ENCODE measurements at regions not wholly inside any gene's neighbourhood (a gene's known extent, or its start where the extent isn't known, plus 50 kb on each side); places are given as distances from the start of the nearest gene placed in this dataset.
"Not testable (repeated sequence)": the region's sequence is repeated elsewhere in the genome, so short reads cannot be mapped to it uniquely, and the experiment has no call there.

DNA sequence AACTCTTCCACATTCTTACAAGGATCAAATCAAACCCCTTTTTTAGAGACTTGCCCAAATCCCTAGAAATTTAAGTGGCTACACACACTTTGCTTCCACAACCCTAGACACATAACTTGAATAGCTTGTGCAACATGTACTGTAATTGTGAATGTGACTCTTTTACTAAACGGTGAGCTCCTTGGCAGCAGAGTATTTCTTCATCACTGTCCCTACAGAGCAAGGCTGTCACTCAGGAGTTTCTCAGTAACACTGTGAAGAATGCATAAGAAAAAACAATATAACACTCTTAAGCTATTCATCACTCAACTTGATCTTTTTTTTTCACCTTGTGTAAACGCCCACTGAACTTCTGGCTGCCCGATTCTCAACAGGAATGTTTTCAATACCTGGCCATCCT, 53.8 kb upstream of the ADAMTS18 start:
- Mint-ChIP-seq H3K27ac (no peak overlapping the region), H3K9me3 (no peaks in the 10 kb centered on the region), H3K27me3 (no peaks in the 10 kb centered on the region), H3K36me3 (ENCODE audit: low read depth) (no peaks in the 10 kb centered on the region), H3K4me3 (no peak overlapping the region), H3K4me1 (ENCODE audit: low read depth) (no peaks in the 10 kb centered on the region)
- intact Hi-C loops (cut with micrococcal nuclease) = no loop called here

DNA sequence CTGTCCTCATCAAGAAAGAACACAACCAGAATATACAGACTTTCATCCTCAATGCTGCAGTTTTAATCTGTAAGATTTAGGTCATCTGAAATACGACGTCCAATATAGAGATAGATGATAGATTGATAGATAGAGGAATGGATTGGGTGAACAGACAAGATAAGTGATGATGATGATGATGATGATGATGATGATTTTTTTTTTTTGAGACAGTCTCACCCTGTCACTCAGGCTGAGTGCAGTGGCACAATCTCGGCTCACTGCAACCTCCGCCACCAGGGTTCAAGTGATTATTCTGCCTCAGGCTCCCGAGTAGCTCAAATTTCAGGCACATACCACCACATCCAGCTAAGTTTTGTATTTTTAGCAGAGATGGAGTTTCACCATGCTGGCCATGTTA, 56.3 kb upstream of the ADAMTS18 start:
- no peaks in the 10 kb centered on the region for H3K36me3 Mint-ChIP-seq (ENCODE audit: low read depth)
- no peak overlapping the region for H3K4me3 Mint-ChIP-seq
- H3K27ac Mint-ChIP-seq = no peak overlapping the region
- no peaks in the 10 kb centered on the region for H3K27me3 Mint-ChIP-seq
- no peaks in the 10 kb centered on the region for H3K4me1 Mint-ChIP-seq (ENCODE audit: low read depth)
- intact Hi-C loops (cut with micrococcal nuclease) = no loop called here
- H3K9me3 Mint-ChIP-seq = no peaks in the 10 kb centered on the region

DNA sequence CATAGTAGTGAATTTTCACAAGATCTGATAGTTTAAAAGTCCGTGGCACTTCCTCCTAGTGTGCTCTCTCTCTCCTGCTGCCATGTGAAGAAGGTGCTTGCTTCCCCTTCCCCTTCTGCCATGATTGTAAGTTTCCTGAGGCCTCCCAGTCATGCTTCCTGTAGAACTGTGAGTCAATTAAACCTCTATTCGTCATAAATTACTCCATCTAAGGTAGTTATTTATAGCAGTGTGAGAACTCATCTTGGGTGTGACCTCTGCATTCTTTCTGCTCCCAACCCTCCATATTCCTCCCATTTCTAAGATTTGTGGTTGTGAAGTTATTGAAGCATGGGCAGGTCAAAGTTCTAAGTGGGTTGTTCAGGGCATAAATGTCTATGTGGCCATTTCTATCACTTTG, 62.1 kb upstream of the ADAMTS18 start:
- Mint-ChIP-seq H3K4me3 (no peak overlapping the region), H3K27me3 (no peaks in the 10 kb centered on the region), H3K4me1 (ENCODE audit: low read depth) (no peaks in the 10 kb centered on the region), H3K27ac (no peak overlapping the region), H3K36me3 (ENCODE audit: low read depth) (no peaks in the 10 kb centered on the region), H3K9me3 (peaks cover 8% of the 10 kb centered on the region)
- intact Hi-C loops (cut with micrococcal nuclease) = no loop called here

DNA sequence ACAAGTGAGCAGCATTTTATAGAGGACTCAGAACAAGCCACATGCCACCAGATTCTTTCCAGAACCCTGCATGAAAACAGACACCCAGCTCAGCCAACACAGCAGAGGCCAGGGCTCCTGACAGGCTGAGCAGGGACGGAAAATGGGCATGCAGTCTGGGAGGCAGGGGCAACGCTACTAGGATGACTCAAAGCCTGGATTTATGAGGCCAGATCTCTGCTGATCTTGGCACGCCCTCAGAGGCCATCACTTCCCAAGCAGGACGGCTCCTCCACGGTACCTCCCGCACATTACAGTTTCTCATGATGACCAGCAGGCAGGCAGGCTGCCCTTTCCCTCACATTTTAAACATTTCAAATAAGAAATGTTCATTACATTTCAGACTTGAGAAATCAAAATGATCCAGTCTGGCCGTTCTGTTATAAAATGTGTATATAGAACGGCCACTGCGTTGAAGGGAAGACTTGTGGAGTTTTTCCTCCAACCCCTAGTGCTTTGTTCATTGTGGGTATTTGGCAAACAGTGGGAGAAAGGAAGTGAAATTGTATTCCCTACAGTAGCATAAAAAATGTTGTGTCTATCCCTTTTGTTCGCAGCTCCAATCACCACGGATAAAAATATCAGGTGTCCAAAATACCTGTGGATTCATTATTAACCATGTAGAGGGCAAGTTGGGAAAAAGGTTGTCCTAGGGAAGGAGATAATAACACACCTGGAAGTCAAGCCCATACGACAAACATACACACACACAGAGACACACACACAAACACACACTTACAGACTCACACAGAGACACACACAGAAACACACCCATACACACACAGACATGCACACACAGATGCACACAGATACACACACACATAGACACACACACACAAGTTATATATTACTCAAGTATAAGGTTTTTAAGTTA, 64.8 kb upstream of the ADAMTS18 start:
- intact Hi-C loops (cut with micrococcal nuclease) = no loop called here
- H3K27ac Mint-ChIP-seq = no peak overlapping the region
- H3K36me3 Mint-ChIP-seq (ENCODE audit: low read depth) = no peaks in the 10 kb centered on the region
- peaks cover 8% of the 10 kb centered on the region for H3K9me3 Mint-ChIP-seq
- H3K4me1 Mint-ChIP-seq (ENCODE audit: low read depth) = no peaks in the 10 kb centered on the region
- no peaks in the 10 kb centered on the region for H3K27me3 Mint-ChIP-seq
- no peak overlapping the region for H3K4me3 Mint-ChIP-seq

DNA sequence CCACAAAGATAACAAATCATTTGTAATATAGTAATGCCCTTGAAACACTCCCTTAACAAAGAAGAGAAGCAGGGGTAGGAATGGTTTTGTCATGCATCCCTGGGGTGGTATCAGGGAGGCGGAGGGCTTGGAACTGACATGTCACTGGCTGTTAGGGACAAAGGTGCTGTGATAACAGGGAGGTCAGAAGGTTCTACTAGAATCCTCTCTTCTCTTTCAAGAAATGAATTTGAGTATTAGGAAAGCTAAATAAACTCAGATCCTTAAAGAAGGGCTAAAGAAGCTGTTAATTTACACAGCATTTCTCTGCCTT, 65.4 kb upstream of the ADAMTS18 start:
- Mint-ChIP-seq H3K4me1 (ENCODE audit: low read depth) (no peaks in the 10 kb centered on the region), H3K27me3 (no peaks in the 10 kb centered on the region), H3K27ac (no peak overlapping the region), H3K4me3 (no peak overlapping the region), H3K36me3 (ENCODE audit: low read depth) (no peaks in the 10 kb centered on the region), H3K9me3 (peaks cover 8% of the 10 kb centered on the region)
- intact Hi-C loops (cut with micrococcal nuclease) = no loop called here

DNA sequence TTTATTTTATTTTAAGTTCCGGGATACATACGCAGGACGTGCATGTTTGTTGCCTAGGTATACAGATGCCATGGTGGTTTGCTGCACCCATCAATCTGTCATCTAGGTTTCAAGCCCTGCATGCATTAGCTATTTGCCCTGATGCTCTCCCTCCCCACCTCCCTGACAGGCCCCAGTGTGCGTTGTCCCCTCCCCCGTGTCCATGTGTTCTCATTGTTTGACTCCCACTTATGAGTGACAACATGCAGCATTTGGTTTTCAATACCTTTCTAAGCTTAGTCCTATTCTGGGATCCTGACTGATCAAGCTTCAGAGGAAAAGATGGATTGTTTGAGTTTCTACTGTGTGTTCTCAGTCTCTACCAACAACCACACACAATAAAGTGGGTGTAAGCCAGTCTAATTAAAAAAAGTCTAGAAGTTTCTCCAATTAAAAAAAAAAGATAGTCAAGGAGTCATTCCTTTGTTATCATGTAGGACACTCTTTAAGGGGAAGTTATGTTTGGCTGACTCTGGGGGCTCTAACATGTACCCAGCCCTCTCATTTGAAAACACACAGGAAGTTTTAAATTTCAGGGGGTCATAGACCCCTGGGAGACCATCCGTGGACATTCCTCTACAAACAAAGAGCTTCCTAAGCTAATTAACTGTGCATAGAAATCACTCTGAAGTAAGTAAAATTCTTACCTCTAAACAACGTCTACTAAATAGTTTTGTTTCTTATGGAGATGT, 66.3 kb upstream of the ADAMTS18 start:
- no peaks in the 10 kb centered on the region for H3K27me3 Mint-ChIP-seq
- no peak overlapping the region for H3K4me3 Mint-ChIP-seq
- no peaks in the 10 kb centered on the region for H3K36me3 Mint-ChIP-seq (ENCODE audit: low read depth)
- H3K27ac Mint-ChIP-seq = no peak overlapping the region
- H3K9me3 Mint-ChIP-seq = peaks cover 8% of the 10 kb centered on the region
- intact Hi-C loops (cut with micrococcal nuclease) = no loop called here
- no peaks in the 10 kb centered on the region for H3K4me1 Mint-ChIP-seq (ENCODE audit: low read depth)

DNA sequence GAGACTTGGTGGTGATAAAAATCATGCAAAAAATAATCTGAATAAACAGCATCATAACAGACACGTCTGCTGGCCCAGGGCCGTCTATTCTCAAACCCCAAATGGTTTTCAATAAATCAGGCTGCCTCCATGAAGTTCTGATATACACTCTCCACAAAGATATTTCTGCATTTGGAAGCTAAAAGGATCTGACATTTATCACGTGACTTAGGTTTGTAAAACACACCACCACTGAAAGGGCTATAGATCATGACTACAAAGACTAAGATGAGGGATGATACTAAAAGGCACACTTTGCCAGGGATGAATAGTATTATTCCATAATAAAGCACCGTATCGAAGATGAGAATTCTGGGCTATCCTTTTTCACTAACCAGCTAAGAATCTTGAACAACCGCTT, 67.6 kb upstream of the ADAMTS18 start:
- Mint-ChIP-seq H3K9me3 (no peaks in the 10 kb centered on the region), H3K4me3 (no peak overlapping the region), H3K36me3 (ENCODE audit: low read depth) (no peaks in the 10 kb centered on the region), H3K4me1 (ENCODE audit: low read depth) (no peaks in the 10 kb centered on the region), H3K27me3 (no peaks in the 10 kb centered on the region), H3K27ac (no peak overlapping the region)
- intact Hi-C loops (cut with micrococcal nuclease) = no loop called here

DNA sequence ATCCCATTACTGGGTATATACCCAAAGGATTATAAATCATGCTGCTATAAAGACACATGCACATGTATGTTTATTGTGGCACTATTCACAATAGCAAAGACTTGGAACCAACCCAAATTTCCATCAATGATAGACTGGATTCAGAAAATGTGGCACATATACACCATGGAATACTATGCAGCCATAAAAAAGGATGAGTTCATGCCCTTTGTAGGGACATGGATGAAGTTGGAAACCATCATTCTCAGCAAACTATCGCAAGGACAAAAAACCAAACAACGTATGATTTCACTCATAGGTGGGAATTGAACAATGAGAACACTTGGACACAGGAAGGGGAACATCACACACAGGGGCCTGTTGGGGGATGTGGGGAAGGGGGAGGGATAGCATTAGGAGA, 71.7 kb upstream of the ADAMTS18 start:
- not testable (repeated sequence) for H3K9me3 Mint-ChIP-seq

DNA sequence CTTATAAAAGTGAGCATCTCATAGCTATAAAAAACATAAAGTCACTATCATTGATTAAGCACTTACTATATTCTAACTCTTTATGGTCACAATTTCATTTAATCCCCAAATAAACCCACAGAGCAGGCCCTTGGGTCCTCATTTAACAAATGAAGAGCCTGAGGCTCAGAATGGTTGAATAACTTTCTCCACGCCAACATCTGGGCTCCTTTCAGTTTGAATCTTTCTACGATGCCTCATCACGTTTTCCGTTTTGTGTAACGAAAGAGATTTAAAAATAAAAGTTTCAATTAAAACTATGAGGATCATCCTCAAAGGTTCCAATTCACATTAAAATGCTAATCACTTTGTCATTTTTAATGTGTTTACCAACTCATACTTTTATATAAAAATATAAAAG, 74.2 kb upstream of the ADAMTS18 start:
- H3K27me3 Mint-ChIP-seq = no peaks in the 10 kb centered on the region
- intact Hi-C loops (cut with micrococcal nuclease) = no loop called here
- no peak overlapping the region for H3K4me3 Mint-ChIP-seq
- no peaks in the 10 kb centered on the region for H3K9me3 Mint-ChIP-seq
- H3K27ac Mint-ChIP-seq = no peak overlapping the region
- H3K36me3 Mint-ChIP-seq (ENCODE audit: low read depth) = no peaks in the 10 kb centered on the region
- H3K4me1 Mint-ChIP-seq (ENCODE audit: low read depth) = no peaks in the 10 kb centered on the region

More for the DNA sequence above, 71.7 kb upstream of the ADAMTS18 start:
- H3K4me3 Mint-ChIP-seq; H3K27ac Mint-ChIP-seq; H3K27me3 Mint-ChIP-seq; intact Hi-C loops (cut with micrococcal nuclease); H3K4me1 Mint-ChIP-seq (ENCODE audit: low read depth); H3K36me3 Mint-ChIP-seq (ENCODE audit: low read depth): not testable (repeated sequence)

DNA sequence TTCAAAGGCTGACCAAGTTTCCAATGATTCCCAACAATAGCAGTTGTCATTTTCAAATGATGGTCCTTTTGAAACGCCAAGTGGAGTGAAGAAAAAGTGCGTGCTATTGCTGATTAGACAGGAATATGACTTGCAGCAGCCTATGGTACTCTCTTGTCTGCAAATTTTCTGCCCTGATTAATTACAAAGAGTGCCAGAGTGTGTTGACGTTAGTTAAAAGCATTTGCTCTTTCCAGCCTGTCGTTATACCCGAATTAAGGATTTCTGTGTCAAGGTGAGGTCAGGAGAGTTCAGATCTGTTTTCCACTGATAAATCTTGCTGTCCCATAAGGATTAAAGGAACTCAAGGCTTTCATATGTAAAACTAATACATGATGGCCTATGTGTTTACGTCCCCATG, 75.0 kb upstream of the ADAMTS18 start:
- H3K4me3 Mint-ChIP-seq = no peak overlapping the region
- H3K27ac Mint-ChIP-seq = no peak overlapping the region
- intact Hi-C loops (cut with micrococcal nuclease) = no loop called here
- H3K9me3 Mint-ChIP-seq = no peaks in the 10 kb centered on the region
- H3K36me3 Mint-ChIP-seq (ENCODE audit: low read depth) = no peaks in the 10 kb centered on the region
- H3K27me3 Mint-ChIP-seq = no peaks in the 10 kb centered on the region
- no peaks in the 10 kb centered on the region for H3K4me1 Mint-ChIP-seq (ENCODE audit: low read depth)

DNA sequence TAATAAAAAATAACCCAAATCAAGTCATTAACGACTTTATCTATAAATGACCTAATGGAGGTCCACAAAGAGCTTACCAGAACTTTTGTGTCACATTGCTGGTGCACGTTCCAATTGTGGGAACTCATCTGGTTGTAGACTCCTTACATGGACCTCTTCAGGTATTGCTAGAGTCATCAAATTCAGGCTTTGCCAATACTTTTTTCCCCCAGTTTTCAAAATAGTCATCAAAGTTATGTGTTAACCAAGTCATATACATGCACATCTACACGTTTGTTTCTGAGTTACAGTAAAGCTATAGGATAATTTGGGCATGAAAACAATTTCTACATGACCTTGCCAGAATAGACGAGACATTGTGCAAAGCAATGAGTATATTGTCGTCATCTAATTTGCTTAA, 76.2 kb upstream of the ADAMTS18 start:
- H3K36me3 Mint-ChIP-seq (ENCODE audit: low read depth) = no peaks in the 10 kb centered on the region
- H3K4me3 Mint-ChIP-seq = no peak overlapping the region
- H3K27me3 Mint-ChIP-seq = no peaks in the 10 kb centered on the region
- intact Hi-C loops (cut with micrococcal nuclease) = no loop called here
- H3K9me3 Mint-ChIP-seq = no peaks in the 10 kb centered on the region
- H3K4me1 Mint-ChIP-seq (ENCODE audit: low read depth) = no peaks in the 10 kb centered on the region
- H3K27ac Mint-ChIP-seq = no peak overlapping the region

DNA sequence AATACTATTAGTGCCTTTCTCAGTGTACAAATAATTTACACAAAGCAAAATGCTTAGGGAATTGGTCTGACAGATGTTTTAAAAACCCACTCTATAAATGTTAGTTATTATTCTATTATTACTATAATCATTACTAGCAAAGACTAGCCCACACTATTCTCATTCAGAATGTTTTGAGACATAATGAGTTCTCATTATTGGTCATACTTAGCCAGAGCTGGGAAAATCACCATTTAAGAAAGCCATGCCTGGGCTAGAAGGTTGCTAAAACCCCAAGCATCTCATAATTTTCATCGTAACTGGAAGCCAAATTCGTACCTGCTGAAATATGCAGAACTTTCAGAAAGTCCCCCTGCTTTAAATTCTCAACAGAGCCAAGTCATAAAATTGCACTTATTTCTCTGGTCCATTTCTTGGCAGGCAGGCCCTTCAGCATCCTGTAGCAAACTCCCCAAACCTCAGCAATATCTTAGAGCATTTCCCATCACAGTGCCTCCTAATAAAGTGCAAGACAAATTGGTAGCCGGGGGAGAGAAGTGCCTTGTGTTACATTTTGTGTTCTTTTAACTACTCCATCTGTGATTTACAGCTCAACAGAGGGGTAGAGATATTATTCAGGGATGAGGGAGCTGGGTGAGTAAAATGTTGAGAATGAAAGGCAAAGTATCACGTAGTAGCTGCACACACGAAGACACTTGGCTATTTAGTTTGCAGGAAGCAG, 79.8 kb upstream of the ADAMTS18 start:
- intact Hi-C loops (cut with micrococcal nuclease) = no loop called here
- H3K4me3 Mint-ChIP-seq = no peak overlapping the region
- H3K4me1 Mint-ChIP-seq (ENCODE audit: low read depth) = no peaks in the 10 kb centered on the region
- no peak overlapping the region for H3K27ac Mint-ChIP-seq
- no peaks in the 10 kb centered on the region for H3K36me3 Mint-ChIP-seq (ENCODE audit: low read depth)
- no peaks in the 10 kb centered on the region for H3K9me3 Mint-ChIP-seq
- no peaks in the 10 kb centered on the region for H3K27me3 Mint-ChIP-seq

DNA sequence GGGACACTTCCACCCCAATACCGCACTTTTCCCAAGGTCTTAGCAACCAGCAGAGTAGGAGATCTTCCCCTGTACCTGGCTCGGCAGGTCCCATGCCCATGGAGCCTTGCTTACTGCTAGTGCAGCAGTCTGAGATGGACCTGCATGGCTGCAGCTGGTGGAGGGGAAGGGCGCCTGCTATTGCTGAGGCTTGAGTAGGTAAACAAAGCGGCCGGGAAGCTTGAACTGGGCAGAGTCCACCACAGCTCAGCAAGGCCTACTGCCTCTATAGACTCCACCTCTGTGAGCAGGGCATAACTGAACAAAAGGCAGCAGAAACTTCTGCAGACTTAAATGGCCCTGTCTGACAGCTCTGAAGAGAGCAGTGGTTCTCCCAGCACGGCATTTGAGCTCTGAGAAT, 90.4 kb upstream of the ADAMTS18 start:
- H3K27ac Mint-ChIP-seq; H3K4me1 Mint-ChIP-seq (ENCODE audit: low read depth); H3K4me3 Mint-ChIP-seq; intact Hi-C loops (cut with micrococcal nuclease); H3K36me3 Mint-ChIP-seq (ENCODE audit: low read depth); H3K27me3 Mint-ChIP-seq: not testable (repeated sequence)
- H3K9me3 Mint-ChIP-seq = peaks cover 22% of the 10 kb centered on the region

DNA sequence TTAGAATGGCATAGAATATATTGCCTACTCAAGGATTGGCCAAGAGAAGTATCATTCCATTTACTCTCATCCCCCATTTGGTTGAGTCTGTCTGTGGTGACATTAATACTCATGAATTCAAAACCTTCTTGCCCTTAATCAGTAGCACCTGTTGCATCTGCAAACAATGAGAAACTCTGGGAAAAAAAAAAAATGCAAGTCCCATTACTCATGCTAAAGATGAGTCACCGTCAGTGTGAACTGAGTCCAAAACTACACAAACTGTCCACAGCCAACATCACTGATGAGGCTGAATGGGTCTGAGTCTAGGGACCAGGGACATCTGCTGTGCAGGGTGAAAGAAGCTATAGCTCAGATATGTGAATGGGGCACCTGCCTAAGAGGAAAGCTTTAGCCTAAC, 96.9 kb upstream of the ADAMTS18 start:
- no peaks in the 10 kb centered on the region for H3K27me3 Mint-ChIP-seq
- intact Hi-C loops (cut with micrococcal nuclease) = no loop called here
- no peaks in the 10 kb centered on the region for H3K9me3 Mint-ChIP-seq
- H3K4me3 Mint-ChIP-seq = no peak overlapping the region
- H3K4me1 Mint-ChIP-seq (ENCODE audit: low read depth) = no peaks in the 10 kb centered on the region
- no peaks in the 10 kb centered on the region for H3K36me3 Mint-ChIP-seq (ENCODE audit: low read depth)
- no peak overlapping the region for H3K27ac Mint-ChIP-seq
